Right lobe of liver (tissue), 4 donors: ENCODE measurements at regions not wholly inside any gene's neighbourhood (a gene's known extent, or its start where the extent isn't known, plus 50 kb on each side); places are given as distances from the start of the nearest gene placed in this dataset.

Experiments
- POLR2A ChIP-seq: fragments of 450-650 bp; IDR thresholded peaks from one replicate; pipeline ENCODE4 v1.6.1; 2017; ENCODE audit warnings: antibody characterized with exemption, mild to moderate bottlenecking
- TF ChIP-seq, protein P1 (sequence below), 4 donors: fragments of 200-600 bp in 3 of 4; fragments of 450-650 bp in 1 of 4; IDR thresholded peaks; one replicate each; pipeline versions ENCODE4 v1.5.1 to v1.8.0; 2016 to 2022; ENCODE audit warnings: antibody characterized with exemption in 4 of 4, mild to moderate bottlenecking in 2 of 4
- donor health status: DM: no; HTN: no; CAD: no.
- donor health status: DM: no; HTN: no; CAD: no.
- donor health status: DM: no; HTN: yes; CAD: no.

DNA sequence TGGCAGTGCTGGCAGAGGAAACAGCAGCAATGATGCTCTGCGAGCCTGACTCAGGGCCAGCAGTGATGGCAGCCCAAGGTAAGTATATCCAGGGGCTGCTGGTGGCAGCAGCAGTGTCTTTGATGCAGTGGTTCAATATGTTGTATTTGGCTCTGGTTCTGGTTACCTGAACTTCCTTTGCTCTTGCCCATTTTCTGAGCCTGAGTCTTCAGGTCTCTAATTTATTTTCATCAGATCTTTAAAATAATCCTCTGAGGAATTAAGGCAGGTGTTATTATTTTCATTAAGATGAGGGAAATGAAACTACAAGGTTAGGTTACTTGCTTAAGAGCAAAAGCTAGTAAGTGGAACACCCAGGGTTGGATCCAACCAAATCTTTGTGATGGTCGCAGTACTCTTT, 102.8 kb upstream of the BMP2K start:
- TF ChIP-seq, protein P1, sequence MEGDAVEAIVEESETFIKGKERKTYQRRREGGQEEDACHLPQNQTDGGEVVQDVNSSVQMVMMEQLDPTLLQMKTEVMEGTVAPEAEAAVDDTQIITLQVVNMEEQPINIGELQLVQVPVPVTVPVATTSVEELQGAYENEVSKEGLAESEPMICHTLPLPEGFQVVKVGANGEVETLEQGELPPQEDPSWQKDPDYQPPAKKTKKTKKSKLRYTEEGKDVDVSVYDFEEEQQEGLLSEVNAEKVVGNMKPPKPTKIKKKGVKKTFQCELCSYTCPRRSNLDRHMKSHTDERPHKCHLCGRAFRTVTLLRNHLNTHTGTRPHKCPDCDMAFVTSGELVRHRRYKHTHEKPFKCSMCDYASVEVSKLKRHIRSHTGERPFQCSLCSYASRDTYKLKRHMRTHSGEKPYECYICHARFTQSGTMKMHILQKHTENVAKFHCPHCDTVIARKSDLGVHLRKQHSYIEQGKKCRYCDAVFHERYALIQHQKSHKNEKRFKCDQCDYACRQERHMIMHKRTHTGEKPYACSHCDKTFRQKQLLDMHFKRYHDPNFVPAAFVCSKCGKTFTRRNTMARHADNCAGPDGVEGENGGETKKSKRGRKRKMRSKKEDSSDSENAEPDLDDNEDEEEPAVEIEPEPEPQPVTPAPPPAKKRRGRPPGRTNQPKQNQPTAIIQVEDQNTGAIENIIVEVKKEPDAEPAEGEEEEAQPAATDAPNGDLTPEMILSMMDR (IDR thresholded peaks at IDR 0.05), result no peak
- TF ChIP-seq POLR2A, result no peak
